Fibroblast of upper back skin (primary cell): ENCODE measurements at regions not wholly inside any gene's neighbourhood (a gene's known extent, or its start where the extent isn't known, plus 50 kb on each side); places are given as distances from the start of the nearest gene placed in this dataset.
A peak's percentile ranks its signal among the peaks of the same experiment; 100 is the strongest.

Source experiments
- DNase-seq: peaks from one replicate; pipeline ENCODE4 v3.0.0-alpha.2; 2013

- peak; percentile 37 for DNase-seq
Observed at GRCh38 chr6:12592634-12593033, 123.9 kb upstream of the PHACTR1 start.

GRCh38 chr6:12593771-12594529, 122.6 kb upstream of the PHACTR1 start:
- no peak for DNase-seq

GRCh38 chr6:12594530-12594893, 122.1 kb upstream of the PHACTR1 start:
- DNase-seq = no peak

GRCh38 chr6:12595161-12595811, 121.3 kb upstream of the PHACTR1 start:
- peak; percentile 73 for DNase-seq

- no peak for DNase-seq
Observed at GRCh38 chr6:12596731-12597130, 119.8 kb upstream of the PHACTR1 start.

- DNase-seq = no peak
Observed at GRCh38 chr6:12598919-12599318, 117.6 kb upstream of the PHACTR1 start.

- DNase-seq = peak; percentile 85
Observed at GRCh38 chr6:12601881-12602280, 114.7 kb upstream of the PHACTR1 start.

GRCh38 chr6:12602342-12602741, 114.2 kb upstream of the PHACTR1 start:
- DNase-seq = peak; percentile 41

- peak; percentile 78 for DNase-seq
Observed at GRCh38 chr6:12602951-12603672, 113.5 kb upstream of the PHACTR1 start.

GRCh38 chr6:12603673-12604049, 112.9 kb upstream of the PHACTR1 start:
- DNase-seq = no peak

- peak; percentile 72 for DNase-seq
Observed at GRCh38 chr6:12605888-12606345, 110.7 kb upstream of the PHACTR1 start.

GRCh38 chr6:12606616-12607015, 110.0 kb upstream of the PHACTR1 start:
- no peak for DNase-seq

- DNase-seq = peak; percentile 39
Observed at GRCh38 chr6:12608016-12608860, 108.3 kb upstream of the PHACTR1 start.

- no peak for DNase-seq
Observed at GRCh38 chr6:12608874-12609273, 107.7 kb upstream of the PHACTR1 start.

GRCh38 chr6:12609751-12610150, 106.8 kb upstream of the PHACTR1 start:
- DNase-seq = no peak

GRCh38 chr6:12610862-12611261, 105.7 kb upstream of the PHACTR1 start:
- DNase-seq = no peak

- DNase-seq = no peak
Observed at GRCh38 chr6:12613811-12614210, 102.8 kb upstream of the PHACTR1 start.

- no peak for DNase-seq
Observed at GRCh38 chr6:12614456-12614855, 102.1 kb upstream of the PHACTR1 start.

- no peak for DNase-seq
Observed at GRCh38 chr6:12618296-12618695, 98.3 kb upstream of the PHACTR1 start.

- DNase-seq = no peak
Observed at GRCh38 chr6:12621754-12622153, 94.8 kb upstream of the PHACTR1 start.

GRCh38 chr6:12622566-12622965, 94.0 kb upstream of the PHACTR1 start:
- no peak for DNase-seq

GRCh38 chr6:12624142-12624837, 92.3 kb upstream of the PHACTR1 start:
- DNase-seq = no peak
